GM12872 (cell line): ENCODE measurements at regions not wholly inside any gene's neighbourhood (a gene's known extent, or its start where the extent isn't known, plus 50 kb on each side); places are given as distances from the start of the nearest gene placed in this dataset.

ENCODE experiments used
- TF ChIP-seq, protein P1 (sequence below): IDR thresholded peaks from 3 replicates; pipeline ENCODE4 v1.5.1; 2011; ENCODE audit warnings: low read depth, mild to moderate bottlenecking, low read length, moderate library complexity; ENCODE audit not compliant: insufficient read depth

DNA sequence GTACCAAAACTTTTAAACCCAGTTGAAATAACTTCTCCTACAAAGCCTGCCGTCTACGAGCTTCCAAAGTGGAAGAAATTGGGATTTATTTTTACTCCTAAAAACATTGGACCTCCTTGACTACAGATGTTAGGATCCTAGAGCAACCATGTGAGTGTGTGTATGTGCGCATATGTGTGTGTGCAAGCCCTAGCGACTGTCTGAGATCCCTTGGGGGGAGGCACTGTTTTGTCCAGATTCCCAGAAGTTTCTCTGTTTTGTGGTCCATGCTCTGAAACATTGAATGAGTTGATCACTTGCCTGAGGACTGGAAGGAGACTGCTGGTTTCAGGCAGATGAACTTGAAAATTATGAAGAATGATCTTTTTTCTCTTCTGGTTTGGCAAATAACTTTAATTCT is 312.3 kb upstream of the ZNF32 start:
- TF ChIP-seq, protein P1, sequence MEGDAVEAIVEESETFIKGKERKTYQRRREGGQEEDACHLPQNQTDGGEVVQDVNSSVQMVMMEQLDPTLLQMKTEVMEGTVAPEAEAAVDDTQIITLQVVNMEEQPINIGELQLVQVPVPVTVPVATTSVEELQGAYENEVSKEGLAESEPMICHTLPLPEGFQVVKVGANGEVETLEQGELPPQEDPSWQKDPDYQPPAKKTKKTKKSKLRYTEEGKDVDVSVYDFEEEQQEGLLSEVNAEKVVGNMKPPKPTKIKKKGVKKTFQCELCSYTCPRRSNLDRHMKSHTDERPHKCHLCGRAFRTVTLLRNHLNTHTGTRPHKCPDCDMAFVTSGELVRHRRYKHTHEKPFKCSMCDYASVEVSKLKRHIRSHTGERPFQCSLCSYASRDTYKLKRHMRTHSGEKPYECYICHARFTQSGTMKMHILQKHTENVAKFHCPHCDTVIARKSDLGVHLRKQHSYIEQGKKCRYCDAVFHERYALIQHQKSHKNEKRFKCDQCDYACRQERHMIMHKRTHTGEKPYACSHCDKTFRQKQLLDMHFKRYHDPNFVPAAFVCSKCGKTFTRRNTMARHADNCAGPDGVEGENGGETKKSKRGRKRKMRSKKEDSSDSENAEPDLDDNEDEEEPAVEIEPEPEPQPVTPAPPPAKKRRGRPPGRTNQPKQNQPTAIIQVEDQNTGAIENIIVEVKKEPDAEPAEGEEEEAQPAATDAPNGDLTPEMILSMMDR: no peak

DNA sequence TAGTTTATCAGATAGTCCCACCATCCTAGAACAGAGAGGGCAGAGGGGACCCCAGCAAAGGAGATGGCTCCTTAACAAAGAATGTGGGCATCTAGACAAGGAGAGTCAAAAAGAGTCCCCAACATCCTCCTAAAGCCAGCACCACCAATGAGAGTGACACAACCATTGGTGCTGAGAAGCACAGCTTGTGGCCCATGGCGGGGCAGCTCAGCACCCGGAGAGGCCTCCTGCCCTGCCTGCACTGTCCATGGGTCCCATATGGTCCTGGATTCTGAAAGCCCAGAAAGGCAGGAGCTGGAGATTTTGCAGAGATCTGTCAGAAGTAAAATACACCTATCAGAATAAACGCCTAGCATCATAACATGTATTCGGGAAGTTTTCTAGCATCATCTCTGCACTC is 311.8 kb upstream of the ZNF32 start:
- TF ChIP-seq, protein P1: no peak

DNA sequence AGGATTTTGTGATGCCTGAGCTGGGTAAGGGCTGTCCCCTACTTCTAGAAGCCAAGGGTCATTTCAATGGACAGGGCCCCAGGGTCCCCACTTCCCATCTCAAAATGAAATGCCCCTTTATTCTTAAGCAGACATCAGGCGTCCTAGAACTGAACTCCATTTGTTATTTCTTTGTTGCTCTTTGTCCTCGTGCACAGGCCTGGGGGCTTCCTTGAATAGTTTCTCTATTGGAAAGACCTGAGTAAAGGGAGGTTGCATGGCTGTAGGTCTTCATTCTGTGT is 311.4 kb upstream of the ZNF32 start:
- TF ChIP-seq, protein P1: no peak

DNA sequence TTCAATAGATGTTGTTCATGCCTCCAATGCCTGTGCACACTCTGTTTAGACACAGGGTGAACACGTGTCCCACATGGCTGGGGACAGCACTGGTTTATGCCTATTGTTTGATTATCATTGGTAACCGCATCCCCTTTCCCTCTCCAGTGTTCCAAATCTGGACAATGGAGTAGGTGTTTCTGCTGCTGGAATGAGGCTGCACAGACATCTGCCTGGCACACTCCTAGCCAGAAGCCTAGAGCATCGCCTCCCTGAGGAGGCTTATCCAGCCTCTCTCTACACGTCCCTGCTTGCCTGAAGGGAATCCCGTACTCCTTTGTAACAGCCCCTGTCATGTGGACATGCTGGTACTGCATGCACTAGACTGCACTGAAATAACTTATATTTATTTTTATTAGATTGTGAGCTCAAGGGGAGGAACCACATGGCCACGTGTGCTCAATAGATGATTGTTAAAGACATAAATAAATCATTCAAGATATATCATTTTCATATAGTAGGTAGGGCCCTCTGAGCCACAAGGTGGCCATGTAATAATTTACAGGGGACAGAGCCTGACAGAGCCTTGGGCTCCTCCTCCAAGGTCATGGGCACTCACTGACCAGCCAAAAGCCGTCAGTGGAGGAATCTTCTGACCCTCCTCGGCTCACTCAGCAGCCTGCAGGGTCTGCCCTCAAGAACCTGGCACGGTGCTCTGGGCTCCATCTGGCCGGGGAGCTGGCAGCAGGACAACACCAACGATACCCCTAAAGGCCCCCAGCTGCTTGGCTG is 310.9 kb upstream of the ZNF32 start:
- TF ChIP-seq, protein P1: no peak

DNA sequence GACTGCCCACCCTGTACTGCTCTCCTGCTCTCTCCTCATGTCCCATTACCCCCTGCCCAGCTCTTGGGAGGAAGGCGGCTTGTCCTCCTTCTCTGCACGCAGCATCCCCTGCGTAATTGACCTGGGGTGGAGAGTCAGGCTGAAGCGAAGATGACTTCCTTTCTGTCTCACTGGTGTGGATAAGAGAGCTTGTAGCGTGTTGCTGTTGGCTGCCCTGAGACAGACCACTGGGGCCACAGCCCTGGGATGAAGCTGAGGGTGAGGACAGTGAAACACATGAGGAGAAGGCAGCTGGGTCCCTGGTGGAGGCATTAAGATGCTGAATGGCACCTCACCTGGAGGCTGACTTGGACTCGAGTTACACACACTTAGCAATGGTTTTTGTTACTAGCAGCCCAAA is 310.3 kb upstream of the ZNF32 start:
- TF ChIP-seq, protein P1: no peak

DNA sequence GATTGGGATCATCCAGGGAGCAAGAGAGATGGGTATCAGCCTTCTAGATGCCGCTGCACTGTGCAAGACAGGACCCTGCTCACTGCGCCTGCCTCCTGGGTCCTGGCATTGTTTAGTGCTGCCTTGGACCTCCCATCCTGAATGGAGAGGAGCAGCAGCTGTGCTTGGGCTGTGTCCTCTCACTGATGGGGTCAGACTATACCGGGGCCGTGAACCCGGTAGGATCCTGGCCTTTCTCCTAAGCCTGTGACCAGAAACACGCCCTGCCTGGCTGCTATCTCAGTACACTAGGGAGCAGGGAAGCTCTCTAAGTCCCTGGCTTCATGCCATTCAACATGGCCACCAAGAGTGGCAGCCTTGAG is 309.4 kb upstream of the ZNF32 start:
- TF ChIP-seq, protein P1: no peak

DNA sequence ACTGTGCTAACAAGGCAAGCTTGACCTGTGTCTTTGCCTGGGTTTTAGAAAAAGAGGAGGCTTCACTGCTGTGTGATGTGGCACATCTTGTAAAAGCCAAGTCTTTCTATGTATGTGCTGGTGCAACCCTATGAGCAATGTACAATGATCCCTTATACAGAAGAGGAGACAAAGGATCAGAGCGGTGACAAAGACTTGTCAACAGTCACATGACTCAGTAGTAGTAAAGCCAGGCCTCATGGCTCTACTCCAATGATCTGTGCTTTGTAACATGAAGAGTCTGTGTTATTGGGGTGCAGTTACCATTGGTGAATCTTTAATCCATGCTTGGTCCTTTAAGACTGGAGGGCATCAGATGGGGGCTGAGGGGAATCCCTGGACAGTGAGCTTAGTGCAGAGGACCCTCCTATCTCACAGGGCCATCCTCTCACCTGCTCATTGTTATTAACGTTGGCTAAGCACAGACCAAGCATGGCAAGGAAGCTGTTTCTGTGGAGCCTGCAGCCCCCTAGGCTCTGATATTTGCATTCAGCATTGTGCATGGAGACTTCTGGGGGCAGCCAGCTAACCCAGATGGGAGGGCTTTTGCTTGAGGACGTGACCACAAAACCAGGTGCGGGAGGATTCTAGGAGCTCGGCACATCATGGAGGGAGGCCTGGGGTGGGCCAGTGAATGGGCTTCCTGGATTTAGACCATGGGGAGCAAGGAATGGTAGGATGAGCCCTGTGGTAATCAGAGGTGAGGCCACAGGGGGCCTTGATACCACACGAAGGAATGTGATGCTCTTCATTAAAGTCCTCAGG is 308.8 kb upstream of the ZNF32 start:
- TF ChIP-seq, protein P1: no peak
